ENCODE measurements at regions not wholly inside any gene's neighbourhood (a gene's known extent, or its start where the extent isn't known, plus 50 kb on each side); places are given as distances from the start of the nearest gene placed in this dataset.
A peak's percentile ranks its signal among the peaks of the same experiment; 100 is the strongest.

DNA sequence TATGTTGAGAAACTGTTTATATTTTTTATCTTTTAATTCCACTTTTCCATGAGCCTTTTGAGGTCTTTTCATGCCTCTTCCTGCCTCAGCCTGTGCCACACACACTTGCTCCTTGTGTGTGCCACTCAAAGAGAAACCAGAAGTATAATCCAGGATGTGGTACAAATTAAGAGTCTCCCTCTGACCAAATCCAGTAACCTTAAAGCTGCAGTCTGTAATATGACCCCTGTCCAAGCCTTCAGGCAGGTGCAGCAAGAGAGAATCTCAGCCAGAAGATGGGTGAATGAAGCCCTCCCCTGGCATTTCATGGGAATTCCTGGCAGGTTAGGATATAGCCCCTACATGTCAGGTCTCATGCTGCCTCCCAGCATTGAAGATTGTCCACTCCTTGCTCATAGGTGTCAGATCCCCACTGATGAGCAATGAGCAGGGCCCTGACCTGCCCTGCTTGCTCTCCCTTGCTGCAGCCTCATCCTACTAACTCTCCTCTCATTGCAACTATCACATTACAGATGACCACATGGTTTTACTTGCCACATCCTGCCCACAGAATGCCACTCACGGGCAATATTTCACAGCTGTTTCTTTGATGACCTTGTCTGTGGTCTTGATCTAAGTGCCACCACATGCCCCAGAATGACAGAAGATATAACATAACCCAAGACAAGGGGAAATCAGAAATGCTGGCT is 169.3 kb downstream of the SEC16B start:
- TF ChIP-seq CTCF (conservative IDR thresholded peaks at IDR 0.05; ENCODE audit: low read depth, low read length) (no peak), MXI1 (IDR thresholded peaks at IDR 0.05; ENCODE audit: borderline replicate concordance, low read depth, low read length) (no peak), POLR2A (IDR thresholded peaks at IDR 0.05; ENCODE audit: low read depth, low read length) (no peak), BHLHE40 (IDR thresholded peaks at IDR 0.05; ENCODE audit: low read depth, low read length) (no peak), MAZ (IDR thresholded peaks at IDR 0.05; ENCODE audit: borderline replicate concordance, low read depth, low read length) (no peak), NFE2L2 (IDR thresholded peaks at IDR 0.05; ENCODE audit: low read depth, low read length) (no peak), MAFK (IDR thresholded peaks at IDR 0.05; ENCODE audit: low read depth, low read length) (no peak), ELK1 (IDR thresholded peaks at IDR 0.05; ENCODE audit: borderline replicate concordance, low read depth, low read length) (no peak), RAD21 (IDR thresholded peaks at IDR 0.05; ENCODE audit: low read length) (no peak), SMC3 (IDR thresholded peaks at IDR 0.05; ENCODE audit: low read depth, low read length) (no peak), FOS (IDR thresholded peaks at IDR 0.05; ENCODE audit: low read depth, low read length) (no peak), CHD1 (IDR thresholded peaks at IDR 0.05; ENCODE audit: low read depth, low read length) (no peak), RFX5 (IDR thresholded peaks at IDR 0.05; ENCODE audit: low read depth, low read length) (no peak), CEBPB (IDR thresholded peaks at IDR 0.05; ENCODE audit: low read depth, low read length) (no peak), RCOR1 (IDR thresholded peaks at IDR 0.05; ENCODE audit: insufficient replicate concordance, low read length) (no peak), USF2 (IDR thresholded peaks at IDR 0.05; ENCODE audit: low read depth, low read length) (no peak)
- peaks cover 16% of the 10 kb centered on the region for H3K27me3 ChIP-seq (ENCODE audit: control insufficient read depth, insufficient read depth, low read length)
- no peaks in the 10 kb centered on the region for H4K20me1 ChIP-seq (ENCODE audit: insufficient read depth, low read length)
- H4K5ac ChIP-seq (ENCODE audit: low read depth, low read length), result no peak overlapping the region
- 0% methylated on average over 1 of the region's 1 CpG; no CpG with 5 or more reads in 1 of the 2 experiments for WGBS, 2 experiments (ENCODE audit: extremely low coverage in 2 of 2, insufficient read length in 1 of 2)
- no peak overlapping the region for H3K23ac ChIP-seq (ENCODE audit: low read depth, low read length)
- H3K4me2 ChIP-seq (ENCODE audit: low read depth, low read length), result no peak overlapping the region
- H3K56ac ChIP-seq (ENCODE audit: extremely low read depth, insufficient read depth, low read length), result no peak overlapping the region
- H2AK5ac ChIP-seq (ENCODE audit: low read depth, low read length), result no peak overlapping the region
- DNase-seq (peak; percentile 35), ATAC-seq (ENCODE audit: low read depth) (peak; percentile 44; the same call in 1 of the 2 replicates)
- no peak overlapping the region for H3K14ac ChIP-seq (replicated peaks; ENCODE audit: low read depth, low read length)
- no peak overlapping the region for H4K8ac ChIP-seq (ENCODE audit: low read depth in 2 of 2, low read length in 2 of 2)
- no peak overlapping the region for H3K4ac ChIP-seq (ENCODE audit: low read depth, low read length)
- ChIA-PET POLR2A (ENCODE audit: unreplicated experiment) (no interaction called here), CTCF (no interaction called here)
- no peaks in the 10 kb centered on the region for H3K36me3 ChIP-seq (ENCODE audit: control insufficient read depth, insufficient read depth, low read length)
- H3K9me3 ChIP-seq (ENCODE audit: control insufficient read depth, insufficient read depth, low read length), result peaks cover 4% of the 10 kb centered on the region
- no peaks in the 10 kb centered on the region; the same call in 1 of the 2 replicates for H3K9me1 ChIP-seq (ENCODE audit: insufficient read depth, low read length)
- in situ Hi-C loops (cut with MboI; ENCODE audit: low sequenced_read_pairs), result no loop called here
- no peak overlapping the region for H3K9ac ChIP-seq (ENCODE audit: low read depth, low read length)
- no peak overlapping the region for H4K91ac ChIP-seq (ENCODE audit: insufficient read depth, low read depth, low read length)
- H3K18ac ChIP-seq (ENCODE audit: low read depth, low read length), result no peak overlapping the region
- H2AK9ac ChIP-seq (replicated peaks; ENCODE audit: low read depth, low read length, poor library complexity), result no peak overlapping the region
- H2BK15ac ChIP-seq (ENCODE audit: low read depth, low read length), result no peak overlapping the region
- no TSS peak for BruUV-seq (replicated peaks)
- H3K27ac ChIP-seq (ENCODE audit: insufficient read depth, low read length), result no peak overlapping the region
- dilution Hi-C loops (cut with HindIII; ENCODE audit: low sequenced_read_pairs, unreplicated experiment), result no loop called here
- H2BK5ac ChIP-seq (ENCODE audit: low read depth, low read length, poor library complexity, severe bottlenecking), result no peak overlapping the region
- no peak overlapping the region for H2BK120ac ChIP-seq (ENCODE audit: low read depth, low read length)
- peaks cover 2% of the 10 kb centered on the region; the same call in 1 of the 2 replicates for H3K4me1 ChIP-seq (ENCODE audit: control insufficient read depth, insufficient read depth, low read length)
- no peaks in the 10 kb centered on the region for H3K79me1 ChIP-seq (ENCODE audit: low read depth in 1 of 2, low read length in 2 of 2)
- H3K4me3 ChIP-seq (ENCODE audit: insufficient read depth, low read depth, low read length), result no peak overlapping the region
- H2AFZ ChIP-seq (replicated peaks; ENCODE audit: low read length, poor library complexity), result no peak overlapping the region
- intact Hi-C loops (cut with micrococcal nuclease), result no loop called here
- H2BK20ac ChIP-seq (ENCODE audit: low read depth, low read length), result no peak overlapping the region
